LNCaP clone FGC (cell line): ENCODE measurements at regions not wholly inside any gene's neighbourhood (a gene's known extent, or its start where the extent isn't known, plus 50 kb on each side); places are given as distances from the start of the nearest gene placed in this dataset.

Source experiments
- DNase-seq: peaks from one replicate; pipeline ENCODE4 v3.0.0-alpha.2; 2011; ENCODE audit warnings: low read depth
- H3K4me3 ChIP-seq: 2 replicates; pipeline ENCODE4 v1.5.1; 2011; ENCODE audit warnings: mild to moderate bottlenecking, low read depth, low read length, control low read depth
- CTCF ChIP-seq: IDR thresholded peaks from 2 replicates; pipeline ENCODE4 v1.5.1; 2012; ENCODE audit warnings: mild to moderate bottlenecking; ENCODE audit not compliant: control insufficient read depth, insufficient read depth; ENCODE audit errors: extremely low read depth

DNA sequence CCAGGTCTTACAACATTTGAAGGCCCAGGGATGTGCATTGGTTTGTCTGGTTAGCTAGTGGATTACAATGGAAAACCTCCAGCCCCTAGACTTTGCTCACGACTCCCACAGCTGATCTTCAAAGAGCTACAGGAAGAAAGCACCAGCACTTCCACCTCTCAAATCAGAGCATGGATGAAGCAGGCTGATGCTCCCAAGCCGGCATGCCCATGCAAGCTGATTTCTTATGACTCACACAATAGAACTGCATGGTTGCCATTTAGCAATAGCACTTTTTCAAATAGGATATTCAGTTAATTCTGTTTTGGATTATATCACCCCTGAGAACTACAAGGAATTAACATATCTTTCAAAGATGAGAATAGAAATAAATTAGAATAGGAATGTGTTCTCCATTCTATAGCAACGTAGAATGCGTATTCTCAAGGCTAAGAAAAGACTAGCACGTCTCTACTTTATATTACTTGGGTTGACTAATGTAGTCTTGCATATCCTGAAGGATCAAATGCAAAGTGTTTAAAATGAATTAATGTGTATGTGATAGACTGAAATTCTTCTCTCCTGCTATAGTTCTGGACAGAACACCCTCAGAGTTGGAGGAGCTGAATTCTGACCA, 292.4 kb downstream of the TRIB2 start:
- DNase-seq = no peak
- H3K4me3 ChIP-seq = no peak overlapping the region
- no peak for TF ChIP-seq CTCF

DNA sequence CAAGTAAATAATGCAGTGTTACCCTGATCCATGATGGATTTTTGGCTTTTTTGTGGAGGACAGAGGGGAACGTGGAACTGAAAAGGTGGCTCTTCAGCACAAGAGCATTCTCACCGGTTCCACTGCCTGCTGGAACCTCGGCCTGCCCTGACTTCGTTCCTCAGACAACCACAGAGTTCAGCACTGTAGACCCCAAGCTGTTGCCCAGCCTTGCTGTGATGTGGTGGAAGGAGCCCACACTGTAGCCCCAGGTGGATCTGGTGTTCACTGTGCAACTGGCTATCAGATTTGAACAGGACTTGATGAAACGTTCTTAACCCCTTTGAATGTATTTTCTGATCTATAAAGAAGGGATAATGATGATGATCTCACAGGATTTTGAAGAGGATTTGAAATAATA, 293.5 kb downstream of the TRIB2 start:
- no peak for TF ChIP-seq CTCF
- H3K4me3 ChIP-seq = no peak overlapping the region
- DNase-seq = no peak

GRCh38 chr2:13014783-13015182, 298.0 kb downstream of the TRIB2 start:
- TF ChIP-seq CTCF = no peak
- H3K4me3 ChIP-seq = no peak overlapping the region
- DNase-seq = no peak

GRCh38 chr2:13015532-13016320, 299.0 kb downstream of the TRIB2 start:
- TF ChIP-seq CTCF = no peak
- H3K4me3 ChIP-seq = no peak overlapping the region
- DNase-seq = no peak

- no peak for TF ChIP-seq CTCF
- no peak for DNase-seq
- H3K4me3 ChIP-seq = no peak overlapping the region
Measured at GRCh38 chr2:13018490-13018889, 301.8 kb downstream of the TRIB2 start.

- no peak for TF ChIP-seq CTCF
- DNase-seq = no peak
- H3K4me3 ChIP-seq = no peak overlapping the region
Measured at GRCh38 chr2:13019781-13020180, 303.0 kb downstream of the TRIB2 start.

GRCh38 chr2:13020469-13020868, 303.7 kb downstream of the TRIB2 start:
- DNase-seq = no peak
- no peak for TF ChIP-seq CTCF
- H3K4me3 ChIP-seq = no peak overlapping the region
